Mesenchymal stem cell (in vitro differentiated cells and primary cell): ENCODE measurements at regions not wholly inside any gene's neighbourhood (a gene's known extent, or its start where the extent isn't known, plus 50 kb on each side); places are given as distances from the start of the nearest gene placed in this dataset.
A peak's percentile ranks its signal among the peaks of the same experiment; 100 is the strongest.

Source experiments
- DNase-seq: peaks from one replicate; pipeline ENCODE4 v3.0.0-alpha.2; 2013
- H2AFZ ChIP-seq: one replicate; pipeline ENCODE4 v1.6.1; 2013; ENCODE audit warnings: low read depth, mild to moderate bottlenecking, control low read depth, inconsistent platforms, low read length, moderate library complexity
- H2AK5ac ChIP-seq: 2 replicates; pipeline ENCODE4 v1.6.1; 2013; ENCODE audit warnings: low read length, moderate library complexity, mild to moderate bottlenecking, inconsistent platforms; ENCODE audit not compliant: severe bottlenecking
- H2BK120ac ChIP-seq: one replicate; pipeline ENCODE4 v1.6.1; 2013; ENCODE audit warnings: low read depth, mild to moderate bottlenecking, inconsistent platforms, low read length, moderate library complexity
- H2BK12ac ChIP-seq, 2 experiments: one replicate each; pipeline ENCODE4 v1.6.1; 2013; ENCODE audit warnings: inconsistent platforms in 2 of 2, low read length in 2 of 2, mild to moderate bottlenecking in 2 of 2, moderate library complexity in 2 of 2, control low read depth in 1 of 2
- H2BK15ac ChIP-seq: one replicate; pipeline ENCODE4 v1.6.1; 2013; ENCODE audit warnings: mild to moderate bottlenecking, low read depth, inconsistent platforms; ENCODE audit not compliant: poor library complexity, severe bottlenecking
- H2BK5ac ChIP-seq: 2 replicates; pipeline ENCODE4 v1.6.1; 2013; ENCODE audit warnings: low read depth, mild to moderate bottlenecking, low read length, control low read depth, inconsistent platforms; ENCODE audit not compliant: poor library complexity, severe bottlenecking
- H3K14ac ChIP-seq, 2 experiments: one replicate each; pipeline ENCODE4 v1.6.1; 2013; ENCODE audit warnings: inconsistent platforms in 2 of 2, low read length in 2 of 2, control low read depth in 1 of 2, mild to moderate bottlenecking in 1 of 2, moderate library complexity in 1 of 2
- H3K18ac ChIP-seq, 2 experiments: one replicate each; pipeline ENCODE4 v1.6.1; 2013; ENCODE audit warnings: inconsistent platforms in 2 of 2, low read length in 2 of 2, control low read depth in 1 of 2, low read depth in 1 of 2, mild to moderate bottlenecking in 1 of 2
- H3K23ac ChIP-seq, 2 experiments: one replicate each; pipeline ENCODE4 v1.6.1; 2013; ENCODE audit warnings: inconsistent platforms in 2 of 2, low read length in 2 of 2, mild to moderate bottlenecking in 2 of 2, moderate library complexity in 2 of 2, control low read depth in 1 of 2
- H3K27ac ChIP-seq: 2 replicates; pipeline ENCODE4 v1.5.1; 2013; ENCODE audit warnings: mild to moderate bottlenecking, moderate library complexity, low read length, control low read depth, inconsistent platforms; ENCODE audit not compliant: poor library complexity, severe bottlenecking
- H3K27me3 ChIP-seq, 2 experiments: 2 replicates each; pipeline versions ENCODE4 v1.6.1 to v1.7.0; 2013; ENCODE audit warnings: low read length in 2 of 2, mild to moderate bottlenecking in 2 of 2, moderate library complexity in 2 of 2, control low read depth in 1 of 2, inconsistent platforms in 1 of 2; ENCODE audit not compliant: control insufficient read depth in 1 of 2, insufficient read depth in 1 of 2
- H3K36me3 ChIP-seq, 2 experiments: 2 replicates each; pipeline versions ENCODE4 v1.6.1 to v1.7.0; 2013; ENCODE audit warnings: low read length in 2 of 2, control low read depth in 1 of 2, inconsistent platforms in 1 of 2, low read depth in 1 of 2, mild to moderate bottlenecking in 1 of 2; ENCODE audit not compliant: insufficient read depth in 2 of 2, control insufficient read depth in 1 of 2
- H3K4ac ChIP-seq, 2 experiments: one replicate each; pipeline ENCODE4 v1.6.1; 2013; ENCODE audit warnings: inconsistent platforms in 2 of 2, low read length in 2 of 2, mild to moderate bottlenecking in 2 of 2, moderate library complexity in 2 of 2, control low read depth in 1 of 2, low read depth in 1 of 2
- H3K4me1 ChIP-seq: 2 replicates; pipeline ENCODE4 v1.6.1; 2013; ENCODE audit warnings: low read depth, low read length, control low read depth; ENCODE audit not compliant: control insufficient read depth, insufficient read depth
- H3K4me2 ChIP-seq: 2 replicates; pipeline ENCODE4 v1.6.1; 2013; ENCODE audit warnings: low read length, mild to moderate bottlenecking, inconsistent platforms; ENCODE audit not compliant: poor library complexity, severe bottlenecking
- H3K4me3 ChIP-seq, 2 experiments: 2 replicates each; pipeline versions ENCODE4 v1.5.1 to v1.7.0; 2013; ENCODE audit warnings: low read length in 2 of 2, mild to moderate bottlenecking in 2 of 2, control low read depth in 1 of 2, low read depth in 1 of 2; ENCODE audit not compliant: insufficient read depth in 1 of 2
- H3K79me1 ChIP-seq: replicated peaks from 2 replicates; pipeline ENCODE4 v1.6.1; 2013; ENCODE audit warnings: mild to moderate bottlenecking, control low read depth, low read length, inconsistent platforms; ENCODE audit not compliant: poor library complexity, severe bottlenecking
- H3K9ac ChIP-seq: 2 replicates; pipeline ENCODE4 v1.7.0; 2013; ENCODE audit warnings: mild to moderate bottlenecking, low read length, moderate library complexity
- H3K9me3 ChIP-seq: 2 replicates; pipeline ENCODE4 v1.7.0; 2013; ENCODE audit warnings: mild to moderate bottlenecking, low read length; ENCODE audit not compliant: control insufficient read depth
- H4K8ac ChIP-seq: one replicate; pipeline ENCODE4 v1.6.1; 2013; ENCODE audit warnings: inconsistent platforms, mild to moderate bottlenecking, low read length, moderate library complexity
- H4K91ac ChIP-seq: one replicate; pipeline ENCODE4 v1.6.1; 2013; ENCODE audit warnings: mild to moderate bottlenecking, low read length, inconsistent platforms
- WGBS: methylation state at CpG from one replicate; pipeline ENCODE4 v1.1.7; 2013; ENCODE audit warnings: mixed read lengths; 5-methylcytosine and 5-hydroxymethylcytosine counted together

- no peak overlapping the region for H2BK15ac ChIP-seq
Observed at GRCh38 chr2:237012577-237013267, 73.0 kb upstream of the COPS8 start.

GRCh38 chr2:237016121-237016915, 69.4 kb upstream of the COPS8 start:
- no peak overlapping the region for H2BK12ac ChIP-seq

More at GRCh38 chr2:237012577-237013267, 73.0 kb upstream of the COPS8 start:
- H3K27me3 ChIP-seq, result peaks cover 0 to 22% of the 10 kb centered on the region in 2 experiments
- DNase-seq, result peak; percentile 58
- no peak overlapping the region for H3K4me2 ChIP-seq
- H2AFZ ChIP-seq, result no peak overlapping the region
- no peak overlapping the region for H2BK12ac ChIP-seq
- H3K14ac ChIP-seq, result no peak overlapping the region
- H4K91ac ChIP-seq, result no peak overlapping the region
- no peaks in the 10 kb centered on the region for H3K36me3 ChIP-seq
- no peak overlapping the region for H3K9ac ChIP-seq
- no peak overlapping the region for H2BK120ac ChIP-seq
- H3K23ac ChIP-seq, result no peak overlapping the region
- no peak overlapping the region for H2AK5ac ChIP-seq
- H3K4ac ChIP-seq, result no peak overlapping the region
- 58% methylated on average over 16 of the region's 16 CpGs for WGBS
- no peak overlapping the region for H3K4me3 ChIP-seq
- no peak overlapping the region for H2BK5ac ChIP-seq
- H3K79me1 ChIP-seq, result no peaks in the 10 kb centered on the region
- no peak overlapping the region for H4K8ac ChIP-seq
- H3K27ac ChIP-seq, result no peak overlapping the region
- H3K9me3 ChIP-seq, result no peaks in the 10 kb centered on the region
- H3K4me1 ChIP-seq, result no peaks in the 10 kb centered on the region
- peak overlapping the region in 1 of 2 experiments; percentile 64 for H3K18ac ChIP-seq

GRCh38 chr2:237020090-237020489, 65.6 kb upstream of the COPS8 start:
- Histone ChIP-seq H3K27me3 (peaks cover 0 to 11% of the 10 kb centered on the region in 2 experiments), H3K4ac (no peak overlapping the region), H3K4me2 (no peak overlapping the region), H3K23ac (no peak overlapping the region), H4K8ac (no peak overlapping the region), H3K14ac (no peak overlapping the region), H2BK12ac (no peak overlapping the region), H3K27ac (no peak overlapping the region), H3K36me3 (no peaks in the 10 kb centered on the region), H4K91ac (no peak overlapping the region), H3K9me3 (peaks cover 6% of the 10 kb centered on the region), H2BK15ac (no peak overlapping the region), H2AFZ (no peak overlapping the region), H3K4me1 (peaks cover 2% of the 10 kb centered on the region), H2AK5ac (no peak overlapping the region), H2BK120ac (no peak overlapping the region), H3K18ac (no peak overlapping the region), H3K9ac (no peak overlapping the region), H3K4me3 (no peak overlapping the region), H2BK5ac (no peak overlapping the region), H3K79me1 (no peaks in the 10 kb centered on the region)
- no peak for DNase-seq
- WGBS, result 100% methylated on average over 1 of the region's 2 CpGs

More at GRCh38 chr2:237016121-237016915, 69.4 kb upstream of the COPS8 start:
- no peak overlapping the region for H3K4me2 ChIP-seq
- H3K79me1 ChIP-seq, result no peaks in the 10 kb centered on the region
- 94% methylated on average over 8 of the region's 10 CpGs for WGBS
- H2AFZ ChIP-seq, result no peak overlapping the region
- H2BK15ac ChIP-seq, result no peak overlapping the region
- no peak overlapping the region for H3K18ac ChIP-seq
- no peak for DNase-seq
- no peak overlapping the region for H2AK5ac ChIP-seq
- H3K9ac ChIP-seq, result no peak overlapping the region
- no peak overlapping the region for H2BK120ac ChIP-seq
- H3K36me3 ChIP-seq, result no peaks in the 10 kb centered on the region
- H3K9me3 ChIP-seq, result no peaks in the 10 kb centered on the region
- no peaks in the 10 kb centered on the region for H3K4me1 ChIP-seq
- H3K23ac ChIP-seq, result no peak overlapping the region
- no peak overlapping the region for H4K91ac ChIP-seq
- no peak overlapping the region for H3K14ac ChIP-seq
- no peak overlapping the region for H4K8ac ChIP-seq
- no peak overlapping the region for H3K27ac ChIP-seq
- H3K27me3 ChIP-seq, result peaks cover 0 to 17% of the 10 kb centered on the region in 2 experiments
- H2BK5ac ChIP-seq, result no peak overlapping the region
- no peak overlapping the region for H3K4me3 ChIP-seq
- no peak overlapping the region for H3K4ac ChIP-seq

GRCh38 chr2:237022533-237022932, 63.2 kb upstream of the COPS8 start:
- Histone ChIP-seq H3K4me1 (peaks cover 8% of the 10 kb centered on the region), H2AK5ac (no peak overlapping the region), H2BK5ac (no peak overlapping the region), H2BK12ac (no peak overlapping the region), H3K4me3 (no peak overlapping the region), H3K4ac (no peak overlapping the region), H3K4me2 (no peak overlapping the region), H3K27me3 (peaks cover 0 to 10% of the 10 kb centered on the region in 2 experiments), H3K9me3 (peaks cover 6% of the 10 kb centered on the region), H3K18ac (no peak overlapping the region), H2BK15ac (no peak overlapping the region), H3K36me3 (no peaks in the 10 kb centered on the region), H2AFZ (no peak overlapping the region), H2BK120ac (no peak overlapping the region), H3K23ac (no peak overlapping the region), H4K91ac (no peak overlapping the region), H4K8ac (no peak overlapping the region), H3K27ac (no peak overlapping the region), H3K9ac (no peak overlapping the region), H3K79me1 (no peaks in the 10 kb centered on the region), H3K14ac (no peak overlapping the region)
- no peak for DNase-seq
- WGBS, result 96% methylated on average over 8 of the region's 8 CpGs
